ENCODE measurements at regions not wholly inside any gene's neighbourhood (a gene's known extent, or its start where the extent isn't known, plus 50 kb on each side); places are given as distances from the start of the nearest gene placed in this dataset.
A peak's percentile ranks its signal among the peaks of the same experiment; 100 is the strongest.

DNA sequence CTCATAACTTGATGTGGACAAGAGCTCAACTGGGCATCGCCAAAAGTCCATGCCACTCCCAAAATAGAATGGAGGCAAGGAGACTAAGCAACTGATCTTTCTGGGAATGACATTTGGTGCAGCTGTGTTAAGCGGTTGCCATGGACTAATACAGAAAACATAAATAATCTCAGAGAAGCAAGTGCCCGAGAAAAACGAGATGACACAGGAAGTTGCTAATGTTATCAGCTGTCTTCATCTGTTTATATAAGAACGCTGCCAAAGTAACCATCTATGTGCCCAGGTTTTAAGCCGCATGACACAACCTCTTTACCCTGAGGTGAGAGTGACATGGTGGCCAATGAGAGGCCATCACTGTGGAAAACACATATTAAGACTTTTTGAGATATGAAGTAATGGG, 54.9 kb upstream of the SACS start:
- no peak for DNase-seq

DNA sequence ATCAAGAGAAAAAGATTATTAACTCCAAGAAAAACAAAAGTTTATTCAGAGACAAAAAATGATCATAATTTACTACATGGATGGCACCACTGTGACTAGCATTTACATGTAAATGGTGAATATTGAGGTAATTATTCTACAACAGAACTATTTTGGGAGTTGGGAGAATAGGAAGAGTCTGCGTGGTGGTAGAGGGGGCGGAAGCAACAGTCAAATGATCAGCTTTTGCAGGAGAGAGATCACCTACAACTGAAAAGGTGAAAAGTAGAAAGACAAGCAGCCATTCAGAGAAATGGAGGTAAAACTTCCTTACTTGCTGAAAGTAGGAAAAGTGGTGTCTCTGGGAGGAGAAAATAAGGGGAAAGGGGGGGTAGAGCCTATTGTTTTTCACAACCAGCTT, 62.8 kb upstream of the SACS start:
- no peak for DNase-seq

DNA sequence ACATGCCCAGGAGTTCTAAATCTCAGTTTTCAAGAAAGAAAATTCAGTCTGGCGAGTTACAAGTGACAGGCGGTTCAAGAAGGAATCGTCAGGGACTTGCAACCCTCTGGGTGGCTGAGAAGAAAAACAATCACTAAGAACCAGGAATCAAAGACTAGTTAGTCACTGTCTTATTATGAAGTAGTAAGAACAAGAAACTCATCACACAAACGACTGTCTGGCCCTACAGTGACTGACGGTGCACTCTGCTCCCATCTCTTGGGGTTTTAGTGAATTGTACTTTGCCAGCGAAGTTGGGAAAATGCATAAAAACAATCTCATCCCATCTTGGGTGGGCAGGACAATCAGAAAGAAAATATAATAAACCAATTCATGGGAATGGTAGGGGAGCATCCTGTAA, 63.7 kb upstream of the SACS start:
- no peak for DNase-seq

DNA sequence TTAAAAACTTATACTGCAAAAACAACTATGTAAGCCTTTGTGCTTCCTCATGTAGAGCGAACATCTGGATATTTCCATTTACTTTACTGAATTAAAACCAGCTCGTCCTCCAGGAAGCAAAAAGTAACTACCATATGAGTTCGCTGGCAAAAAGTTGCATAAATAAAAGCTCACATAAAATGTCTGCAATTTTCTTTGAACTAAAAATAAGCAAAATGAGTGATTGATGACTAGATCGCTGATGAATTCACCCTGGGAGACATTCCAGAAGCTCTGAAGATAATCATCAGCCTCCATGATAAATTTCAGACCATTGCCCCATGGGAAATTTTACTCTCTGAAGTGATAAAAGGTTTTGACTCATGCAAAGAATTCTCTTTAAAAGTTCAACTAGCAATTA, 67.3 kb upstream of the SACS start:
- no peak for DNase-seq

DNA sequence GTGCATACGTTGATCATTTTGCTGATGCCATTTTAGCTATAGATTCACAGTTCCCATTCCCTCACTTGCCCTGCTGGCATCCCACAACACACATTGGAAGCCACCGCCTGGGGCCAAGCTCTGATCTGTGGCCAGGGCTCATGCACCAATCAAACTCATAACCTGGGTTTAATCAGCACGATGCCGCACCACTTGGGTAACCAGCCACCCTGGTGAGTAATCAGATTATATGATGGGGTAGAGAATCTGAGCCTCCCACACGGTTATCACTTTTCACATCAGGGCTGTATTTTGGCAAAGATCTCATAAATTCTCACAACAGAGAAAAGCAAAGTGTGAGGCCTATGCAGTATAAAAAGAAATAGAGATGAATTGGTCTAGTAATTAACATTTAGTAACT, 66.0 kb upstream of the TNFRSF19 start:
- DNase-seq, result no peak

DNA sequence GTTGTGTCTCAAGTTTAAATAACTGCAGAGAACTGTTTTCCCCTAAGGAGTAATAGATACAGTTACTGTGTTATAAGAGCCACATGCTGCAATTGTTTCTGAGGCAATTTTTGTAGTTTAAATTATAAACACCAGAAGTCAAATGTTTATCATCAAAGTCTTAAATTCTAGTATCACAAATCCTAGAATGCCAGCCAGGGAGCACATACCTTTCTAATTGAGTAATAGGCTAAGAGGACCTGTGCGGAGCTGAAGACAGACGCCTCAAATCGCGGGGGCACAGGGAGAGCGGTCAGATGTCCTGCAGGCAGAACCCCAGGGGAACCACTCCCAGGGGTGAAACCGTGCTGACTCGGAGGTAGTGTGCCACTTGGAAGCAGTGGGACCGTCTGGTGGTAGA, 65.2 kb upstream of the TNFRSF19 start:
- no peak for DNase-seq

DNA sequence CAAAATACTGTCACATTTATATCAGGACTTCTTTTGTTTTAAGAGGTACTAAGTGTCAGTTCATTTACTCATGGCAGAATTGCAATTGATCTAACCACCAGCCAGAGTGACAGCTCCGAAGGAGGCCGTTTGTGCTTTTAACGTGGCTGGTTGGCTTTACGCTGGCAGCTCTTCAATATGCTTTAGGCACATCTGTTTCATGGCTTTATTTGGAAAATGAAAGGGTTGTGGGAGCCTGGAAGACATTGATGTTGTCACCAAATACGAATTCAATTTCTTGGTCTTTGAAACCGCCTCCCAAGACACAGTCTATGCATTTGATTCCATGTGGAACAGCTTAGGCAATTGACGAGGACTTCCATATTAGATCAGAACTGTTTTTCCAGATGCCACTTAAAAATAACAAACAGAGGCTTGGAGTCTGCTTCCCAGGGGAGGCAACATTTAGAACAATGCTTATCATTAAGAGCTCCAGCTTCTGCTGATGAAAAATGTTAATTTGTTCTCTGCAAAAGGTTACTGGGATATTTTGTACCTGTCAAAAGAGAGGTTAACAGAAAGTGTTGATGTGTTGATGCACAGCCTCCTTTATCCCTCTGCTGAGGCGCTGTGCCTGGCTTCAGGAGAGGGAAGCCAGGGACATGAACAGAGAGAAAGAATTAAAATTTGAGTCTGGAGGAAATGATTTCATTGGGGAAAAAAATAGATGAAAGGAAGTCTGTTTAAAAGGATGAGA, 64.0 kb upstream of the TNFRSF19 start:
- peak; percentile 12 for DNase-seq

DNA sequence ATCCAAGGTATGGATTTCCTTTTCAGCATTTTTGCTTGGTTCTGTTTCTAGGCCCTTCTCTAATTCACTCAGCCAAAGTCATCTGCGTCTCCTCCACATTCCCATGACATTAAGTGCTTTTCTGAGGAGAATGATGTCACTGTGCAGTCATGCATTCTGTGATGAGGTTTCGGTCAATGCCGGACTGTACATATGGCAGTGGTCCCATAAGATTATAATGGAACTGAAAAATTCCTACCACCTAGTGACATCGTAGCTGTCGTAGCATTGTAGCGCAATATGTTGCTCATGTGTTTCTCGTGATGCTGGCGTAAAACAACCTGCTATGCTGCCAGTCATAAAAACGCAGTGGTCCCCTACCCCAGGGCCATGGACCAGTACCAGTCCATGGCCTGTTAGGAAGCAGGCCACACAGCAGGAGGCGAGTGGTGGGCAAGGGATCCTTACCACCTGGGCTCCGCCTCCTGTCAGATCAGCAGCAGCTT, 63.4 kb upstream of the TNFRSF19 start:
- no peak for DNase-seq

DNA sequence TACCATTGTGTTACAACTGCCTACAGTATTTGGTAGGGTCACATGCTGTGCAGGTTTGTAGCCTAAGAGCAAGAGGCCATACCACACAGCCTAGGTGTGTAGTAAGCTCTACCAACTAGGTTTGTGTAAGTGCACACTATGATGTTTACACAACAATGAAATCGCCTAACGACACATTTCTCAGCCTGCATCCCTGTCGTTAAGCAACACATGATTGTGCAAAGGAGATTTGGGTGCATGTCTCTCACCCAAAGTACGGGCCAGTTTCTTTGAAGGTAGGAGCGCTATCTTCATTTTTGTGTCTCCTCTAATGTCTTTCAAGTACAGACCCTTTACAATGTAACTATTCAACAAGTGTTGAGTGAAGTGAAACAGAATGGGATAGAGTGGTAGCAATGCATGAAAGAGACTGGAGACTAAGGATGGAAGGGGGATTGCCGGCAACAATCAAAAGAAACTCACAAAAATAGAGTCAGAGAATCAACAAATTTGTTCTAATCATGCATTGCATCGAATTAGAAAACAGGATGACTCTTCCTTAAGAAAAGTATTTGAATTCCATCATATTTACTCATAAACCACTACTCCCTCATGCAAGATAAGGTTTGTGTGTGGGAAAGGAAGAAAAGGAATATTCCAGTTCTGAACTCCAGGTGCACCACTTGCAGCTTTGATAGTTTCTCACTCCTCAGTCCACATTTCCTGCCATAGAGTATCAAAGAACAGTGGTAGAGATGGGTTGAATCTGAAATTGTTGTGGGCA, 60.2 kb upstream of the TNFRSF19 start:
- no peak for DNase-seq

DNA sequence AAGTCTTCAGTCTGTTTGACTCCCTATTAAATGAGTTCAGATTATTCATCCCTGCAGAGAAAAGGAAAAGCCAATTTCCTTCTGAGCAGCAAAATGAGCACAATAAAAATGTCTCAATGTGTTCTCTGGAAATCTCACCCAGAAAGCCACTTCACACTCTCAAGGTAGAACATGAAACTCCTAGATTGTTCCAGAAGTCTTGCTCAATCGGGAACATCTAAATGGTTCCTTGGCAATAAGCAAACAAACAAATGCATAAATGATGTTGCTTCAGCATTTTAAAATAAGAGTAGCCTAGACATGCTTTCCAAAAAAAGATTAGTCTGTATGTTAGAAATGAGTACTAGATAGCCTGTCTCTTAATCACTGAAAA, 59.7 kb upstream of the TNFRSF19 start:
- no peak for DNase-seq

DNA sequence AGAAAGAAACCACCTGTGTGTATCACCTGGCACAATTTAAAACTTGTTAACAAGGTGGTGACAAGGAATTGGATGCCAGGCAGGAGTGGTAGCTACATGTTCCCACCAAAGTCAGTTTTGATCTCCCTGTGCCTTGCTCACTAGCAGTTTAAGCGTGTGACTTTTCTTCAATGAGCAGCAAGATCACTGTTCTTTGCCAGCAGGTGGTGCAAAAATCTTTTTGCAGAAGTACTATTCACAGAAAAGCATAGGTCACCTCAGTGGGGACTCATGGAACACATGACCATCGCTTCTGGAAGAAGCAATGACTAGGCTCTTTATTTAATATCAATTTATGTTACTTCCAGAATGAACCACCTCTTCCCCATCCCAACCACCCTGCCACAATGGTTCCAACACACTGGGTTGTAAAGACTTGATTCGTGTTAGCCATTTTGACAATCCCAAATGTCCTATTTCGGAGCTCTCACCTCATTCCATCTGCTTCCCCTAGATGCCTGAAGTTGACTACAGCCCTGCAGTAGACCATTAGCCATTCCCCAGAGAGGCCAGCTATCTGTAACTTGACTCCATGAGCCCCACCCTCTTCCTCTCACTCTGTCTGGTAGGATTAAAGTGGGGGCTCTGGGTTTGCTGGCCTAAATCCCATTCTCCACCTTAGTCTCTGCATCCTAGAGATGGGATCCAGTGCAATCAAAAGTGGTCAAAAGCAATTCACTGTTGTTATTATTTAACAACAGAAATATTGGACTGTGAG, 59.1 kb upstream of the TNFRSF19 start:
- peak; percentile 16 for DNase-seq

DNA sequence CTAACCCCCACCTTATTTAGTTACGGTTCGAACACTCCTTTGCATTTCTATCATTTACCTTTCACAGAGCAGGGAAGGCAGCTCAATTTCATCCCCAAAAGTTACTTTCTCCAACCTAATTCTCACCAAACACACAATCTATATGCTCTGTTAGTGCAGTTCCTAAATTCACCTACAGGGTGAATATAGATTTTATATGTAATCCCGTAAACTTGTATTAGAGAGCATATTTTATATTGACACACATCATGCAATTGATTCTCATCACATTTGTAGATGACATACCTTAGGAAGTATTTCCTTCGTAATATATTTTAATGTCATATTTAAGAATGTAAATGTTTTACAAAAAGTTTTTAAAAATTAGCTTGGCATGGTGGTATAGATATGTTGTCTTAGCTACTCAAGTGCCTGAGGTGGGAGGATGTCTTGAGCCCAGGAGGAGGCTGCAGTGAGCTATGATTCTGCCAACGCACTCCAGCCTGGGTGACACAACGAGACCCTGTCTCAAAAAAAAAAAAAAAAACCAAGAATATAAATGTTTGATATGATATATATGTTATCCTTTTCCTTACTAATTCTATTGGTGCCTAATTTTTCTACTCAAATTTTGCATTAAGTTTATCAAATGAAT, 57.3 kb upstream of the TNFRSF19 start:
- no peak for DNase-seq

DNA sequence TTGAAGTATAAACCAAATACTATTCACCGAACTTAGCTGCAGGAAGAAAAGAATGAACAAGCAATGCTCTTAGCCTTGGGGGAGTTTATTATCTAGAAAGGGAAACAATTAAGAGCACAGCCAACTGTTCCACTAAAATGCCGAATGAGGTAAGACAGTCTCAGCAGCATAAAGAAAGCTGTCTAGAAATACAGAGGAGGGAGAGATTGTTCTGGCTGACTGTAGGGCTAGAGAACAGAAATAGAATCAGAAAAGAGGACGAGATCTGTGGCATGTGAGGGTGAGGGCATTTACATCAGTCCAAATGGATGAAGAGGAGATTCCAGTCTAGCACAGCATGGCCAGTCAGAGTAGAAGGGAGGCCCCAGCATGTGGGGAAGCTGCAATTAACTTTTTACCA, 56.8 kb upstream of the TNFRSF19 start:
- DNase-seq, result no peak

DNA sequence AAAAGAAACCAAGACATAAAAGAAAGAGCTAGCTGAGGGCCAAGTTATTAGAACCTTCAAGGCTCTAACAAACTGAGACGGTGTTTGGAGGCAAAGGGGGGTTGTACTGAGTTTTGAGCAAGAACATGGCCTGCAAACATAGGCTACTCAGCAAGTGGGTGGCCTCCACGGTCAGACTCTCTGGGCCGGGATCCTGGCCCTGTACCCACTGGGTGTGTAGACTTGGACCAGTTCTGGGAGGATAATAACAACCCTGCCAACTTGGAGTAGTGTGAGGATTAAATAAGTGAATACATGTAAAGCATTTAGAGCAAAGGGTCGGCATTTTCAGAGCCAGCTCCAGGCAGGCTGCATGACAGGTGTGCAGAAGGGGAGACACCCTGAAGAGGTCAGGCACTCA, 56.1 kb upstream of the TNFRSF19 start:
- DNase-seq, result no peak

DNA sequence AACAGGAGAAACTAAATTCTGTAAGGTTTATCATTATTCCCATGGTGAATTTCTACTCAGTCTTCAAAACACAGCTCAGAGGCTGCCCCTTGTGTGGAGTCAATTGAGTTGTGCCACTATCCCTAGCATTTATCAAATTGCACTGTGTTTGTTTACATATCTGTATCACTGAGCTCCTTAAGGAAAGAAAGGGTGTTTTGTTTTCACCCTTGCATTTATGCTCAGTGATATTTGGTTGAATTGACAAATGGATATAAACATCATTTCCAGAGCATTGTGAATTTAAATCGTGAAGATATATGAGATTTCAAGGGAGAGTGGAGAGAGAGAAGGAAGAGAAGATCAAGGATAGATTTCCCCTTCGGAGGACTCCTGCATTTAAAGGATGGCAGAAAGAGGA, 55.1 kb upstream of the TNFRSF19 start:
- no peak for DNase-seq

DNA sequence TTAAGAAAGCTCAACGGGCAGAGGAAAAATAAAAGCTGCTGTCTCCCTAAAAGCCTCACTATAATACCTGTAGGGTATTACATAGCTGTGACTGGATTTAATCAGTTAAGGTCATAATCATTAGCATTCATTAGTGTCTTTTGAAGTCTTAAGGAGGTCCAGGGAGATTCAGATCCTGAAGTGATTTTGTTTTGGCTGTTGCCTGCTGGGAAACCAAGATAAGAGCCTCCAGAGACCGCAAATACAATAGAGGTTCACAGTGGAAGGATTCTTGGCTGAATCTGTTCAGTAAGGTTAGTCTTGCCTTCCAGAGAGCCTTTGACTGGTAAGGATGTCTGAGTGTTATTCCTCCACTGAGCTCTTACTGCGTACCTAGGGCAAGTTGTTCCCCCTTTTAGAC, 54.0 kb upstream of the TNFRSF19 start:
- DNase-seq, result no peak

DNA sequence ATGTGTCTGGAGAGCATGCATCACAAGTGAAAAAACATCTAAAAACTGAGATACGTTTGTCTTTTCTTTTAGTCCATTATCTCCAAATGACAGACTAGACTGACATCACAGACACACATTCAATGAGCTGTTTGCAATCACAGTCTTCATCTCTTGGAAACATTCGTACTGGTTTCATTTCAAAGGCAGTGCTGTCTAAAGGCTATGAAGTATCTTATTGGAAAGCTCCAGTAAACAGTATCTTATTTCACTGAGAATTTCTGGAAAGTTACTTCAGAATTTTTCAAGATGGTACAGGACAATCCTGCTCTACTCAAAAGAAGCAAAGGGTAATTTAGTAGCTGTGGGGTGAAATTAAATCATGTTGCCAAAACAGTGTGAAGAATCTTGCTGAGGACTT, 53.5 kb upstream of the TNFRSF19 start:
- DNase-seq, result no peak

DNA sequence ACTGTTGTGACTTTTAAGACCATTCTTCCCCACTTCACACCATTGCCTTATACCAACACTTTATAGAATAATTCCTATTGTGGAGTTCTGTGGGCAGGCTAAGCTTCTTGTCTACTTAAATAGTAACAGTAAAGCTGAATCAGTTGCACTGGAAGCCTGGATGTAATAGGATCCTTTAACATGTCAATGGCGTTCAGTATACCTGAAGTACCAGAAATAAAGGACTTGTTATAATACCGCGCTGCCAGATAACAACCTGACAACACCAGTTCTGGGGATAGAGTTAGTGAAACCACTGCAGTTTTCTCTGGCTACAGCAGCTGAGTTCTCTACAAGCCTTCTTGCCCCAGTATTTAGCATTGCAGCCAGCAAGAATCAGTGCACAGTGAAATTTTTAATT, 52.0 kb upstream of the TNFRSF19 start:
- no peak for DNase-seq

Measured in DMS 273 treated with DMSO at 0.1 percent for 48 hours (cell line).